ENCODE measurements at regions not wholly inside any gene's neighbourhood (a gene's known extent, or its start where the extent isn't known, plus 50 kb on each side); places are given as distances from the start of the nearest gene placed in this dataset.

DNA sequence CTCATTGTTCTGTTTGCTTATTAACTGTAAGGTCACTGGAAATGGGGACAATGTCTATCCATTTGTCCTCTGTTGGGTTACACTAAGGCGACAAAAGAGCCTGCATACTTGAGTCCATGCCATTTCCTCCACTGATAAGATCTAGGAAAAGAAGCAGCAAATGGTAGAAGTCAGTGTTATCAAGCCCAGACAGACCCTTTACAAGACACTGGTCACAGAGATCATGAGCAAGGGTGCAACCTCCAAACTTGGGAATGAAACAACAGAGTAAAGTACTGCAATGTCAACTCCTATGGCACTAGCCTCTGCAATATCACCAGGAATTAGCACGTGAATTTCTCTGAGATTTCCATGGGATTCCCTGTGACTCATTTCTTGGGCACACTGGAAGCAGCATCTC lies 126.9 kb downstream of the ID4 start:
- TF ChIP-seq EZH2 (IDR thresholded peaks at IDR 0.05; ENCODE audit: insufficient read depth, poor library complexity, severe bottlenecking), result no peak
- TF ChIP-seq EZH2phosphoT487 (IDR thresholded peaks at IDR 0.05; ENCODE audit: insufficient read depth, low read depth), result no peak

Data from GM23248 (cell line).